Astrocyte (in vitro differentiated cells and primary cell): ENCODE measurements at regions not wholly inside any gene's neighbourhood (a gene's known extent, or its start where the extent isn't known, plus 50 kb on each side); places are given as distances from the start of the nearest gene placed in this dataset.

ENCODE experiments used
- DNase-seq: peaks from one replicate; pipeline ENCODE4 v3.0.0-alpha.2; 2010; ENCODE audit warnings: low read depth
- FAIRE-seq: peaks from 2 replicates; lab custom pipeline; 2011; peaks lifted over from hg19 to GRCh38; lab: Jason Lieb, UNC
- H2AFZ ChIP-seq: 2 replicates; pipeline ENCODE4 v1.6.0; 2012; ENCODE audit warnings: low read depth, low read length, inconsistent platforms
- H3K27ac ChIP-seq: 2 replicates; pipeline ENCODE4 v1.5.1; 2011; ENCODE audit warnings: low read depth, low read length, inconsistent platforms
- H3K27me3 ChIP-seq: 2 replicates; pipeline ENCODE4 v1.6.0; 2011; ENCODE audit warnings: low read length, inconsistent platforms; ENCODE audit not compliant: insufficient read depth
- H3K36me3 ChIP-seq: 2 replicates; pipeline ENCODE4 v1.5.1; 2011; ENCODE audit warnings: low read length, inconsistent platforms; ENCODE audit not compliant: insufficient read depth
- H3K4me1 ChIP-seq: 2 replicates; pipeline ENCODE4 v1.5.1; 2011; ENCODE audit warnings: low read length, inconsistent platforms; ENCODE audit not compliant: insufficient read depth
- H3K4me2 ChIP-seq: 2 replicates; pipeline ENCODE4 v1.6.0; 2012; ENCODE audit warnings: low read length, inconsistent platforms
- H3K4me3 ChIP-seq: 2 replicates; pipeline ENCODE4 v1.5.1; 2011; ENCODE audit warnings: low read depth, mild to moderate bottlenecking, low read length, inconsistent platforms; ENCODE audit not compliant: insufficient read depth
- H3K79me2 ChIP-seq: 2 replicates; pipeline ENCODE4 v1.6.0; 2012; ENCODE audit warnings: mild to moderate bottlenecking, low read length, inconsistent platforms; ENCODE audit not compliant: insufficient read depth
- H3K9ac ChIP-seq: 2 replicates; pipeline ENCODE4 v1.6.0; 2012; ENCODE audit warnings: mild to moderate bottlenecking, low read length, inconsistent platforms
- H3K9me3 ChIP-seq: 2 replicates; pipeline ENCODE4 v1.5.1; 2012; ENCODE audit warnings: low read depth, mild to moderate bottlenecking, low read length, inconsistent platforms; ENCODE audit not compliant: insufficient read depth
- H4K20me1 ChIP-seq: 2 replicates; pipeline ENCODE4 v1.6.0; 2012; ENCODE audit warnings: low read length, inconsistent platforms; ENCODE audit not compliant: insufficient read depth
- H3K27ac Mint-ChIP-seq: one replicate; pipeline ENCODE4 v1.8.0; 2021; ENCODE audit warnings: mild to moderate bottlenecking, mixed read lengths; ENCODE audit not compliant: unreplicated experiment
- H3K27me3 Mint-ChIP-seq: one replicate; pipeline ENCODE4 v1.8.0; 2021; ENCODE audit warnings: low read depth, mixed read lengths; ENCODE audit not compliant: unreplicated experiment
- H3K36me3 Mint-ChIP-seq: one replicate; pipeline ENCODE4 v1.8.0; 2021; ENCODE audit warnings: low read depth, mixed read lengths; ENCODE audit not compliant: unreplicated experiment
- H3K4me1 Mint-ChIP-seq: one replicate; pipeline ENCODE4 v1.8.0; 2021; ENCODE audit warnings: low read depth, mixed read lengths; ENCODE audit not compliant: unreplicated experiment
- H3K4me3 Mint-ChIP-seq: one replicate; pipeline ENCODE4 v1.8.0; 2021; ENCODE audit warnings: mild to moderate bottlenecking, moderate library complexity, mixed read lengths; ENCODE audit not compliant: unreplicated experiment
- H3K9me3 Mint-ChIP-seq: one replicate; pipeline ENCODE4 v1.8.0; 2021; ENCODE audit warnings: mild to moderate bottlenecking, mixed read lengths; ENCODE audit not compliant: unreplicated experiment
- CTCF ChIP-seq: IDR thresholded peaks from 2 replicates; pipeline ENCODE4 v1.5.1; 2011; ENCODE audit warnings: low read depth, mild to moderate bottlenecking, inconsistent platforms, low read length, moderate library complexity; ENCODE audit not compliant: insufficient read depth
- EZH2 ChIP-seq: IDR thresholded peaks from 2 replicates; pipeline ENCODE4 v1.6.1; 2012; ENCODE audit warnings: mild to moderate bottlenecking, low read length, inconsistent platforms; ENCODE audit not compliant: insufficient read depth

DNA sequence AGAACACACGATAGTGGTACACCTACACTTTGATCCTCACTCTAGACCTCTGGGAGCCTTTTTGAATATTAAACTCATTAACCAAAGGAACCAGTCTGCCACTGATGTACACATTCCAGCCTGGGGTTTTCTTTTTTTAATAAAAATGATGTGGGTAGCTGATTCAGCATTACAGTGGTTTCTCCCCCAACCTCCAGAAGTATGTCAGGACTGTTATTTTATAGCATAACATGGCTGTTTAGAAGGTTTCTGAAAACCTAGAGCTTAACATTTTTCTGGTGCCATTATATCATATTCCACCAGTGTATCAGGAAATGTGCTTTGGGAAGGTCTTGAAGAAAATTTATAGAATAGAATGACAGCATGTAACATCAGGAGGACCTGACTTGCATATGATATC lies 540.9 kb upstream of the WWC1 start:
- H3K4me3 Mint-ChIP-seq, result no peak overlapping the region
- Histone ChIP-seq H3K79me2 (no peaks in the 10 kb centered on the region), H3K4me1 (peaks cover 7% of the 10 kb centered on the region), H3K27me3 (no peaks in the 10 kb centered on the region), H3K4me3 (no peak overlapping the region), H4K20me1 (no peaks in the 10 kb centered on the region), H2AFZ (no peak overlapping the region), H3K27ac (no peak overlapping the region), H3K9ac (no peak overlapping the region), H3K4me2 (no peak overlapping the region), H3K9me3 (no peaks in the 10 kb centered on the region), H3K36me3 (no peaks in the 10 kb centered on the region)
- no peaks in the 10 kb centered on the region for H3K27me3 Mint-ChIP-seq
- peaks cover 4% of the 10 kb centered on the region for H3K36me3 Mint-ChIP-seq
- peaks cover 3% of the 10 kb centered on the region for H3K9me3 Mint-ChIP-seq
- peak overlapping the region; percentile 71 for H3K27ac Mint-ChIP-seq
- FAIRE-seq (no peak), DNase-seq (peak; percentile 44)
- TF ChIP-seq CTCF (no peak), EZH2 (no peak)
- peaks cover 40% of the 10 kb centered on the region for H3K4me1 Mint-ChIP-seq

GRCh38 chr5:167752936-167753335 lies 538.5 kb upstream of the WWC1 start:
- Mint-ChIP-seq H3K36me3 (peaks cover 4% of the 10 kb centered on the region), H3K9me3 (peaks cover 3% of the 10 kb centered on the region), H3K4me3 (no peak overlapping the region)

More at GRCh38 chr5:167752936-167753335, 538.5 kb upstream of the WWC1 start:
- Mint-ChIP-seq H3K27ac (no peak overlapping the region), H3K27me3 (no peaks in the 10 kb centered on the region), H3K4me1 (peaks cover 39% of the 10 kb centered on the region)
- Histone ChIP-seq H3K4me3 (no peak overlapping the region), H3K79me2 (peaks cover 5% of the 10 kb centered on the region), H3K9me3 (no peaks in the 10 kb centered on the region), H3K36me3 (no peaks in the 10 kb centered on the region), H2AFZ (no peak overlapping the region), H3K27me3 (no peaks in the 10 kb centered on the region), H3K9ac (no peak overlapping the region), H3K4me2 (no peak overlapping the region), H4K20me1 (no peaks in the 10 kb centered on the region), H3K27ac (no peak overlapping the region), H3K4me1 (peaks cover 7% of the 10 kb centered on the region)
- DNase-seq (no peak), FAIRE-seq (no peak)
- no peak for TF ChIP-seq EZH2
- no peak for TF ChIP-seq CTCF
